ENCODE measurements at regions not wholly inside any gene's neighbourhood (a gene's known extent, or its start where the extent isn't known, plus 50 kb on each side); places are given as distances from the start of the nearest gene placed in this dataset.
"Not testable (repeated sequence)": the region's sequence is repeated elsewhere in the genome, so short reads cannot be mapped to it uniquely, and the experiment has no call there.

- TF ChIP-seq CTCF (IDR thresholded peaks at IDR 0.05; ENCODE audit: insufficient read depth, low read length, poor library complexity, severe bottlenecking): no peak
- Histone ChIP-seq H3K27me3 (replicated peaks; ENCODE audit: control insufficient read depth, insufficient read depth, low read length) (peaks cover 1% of the 10 kb centered on the region; the same call in 1 of the 2 replicates), H3K36me3 (ENCODE audit: control insufficient read depth, insufficient read depth, low read length) (no peaks in the 10 kb centered on the region), H3K4me3 (replicated peaks; ENCODE audit: low read depth, low read length) (no peak overlapping the region)
- no peak for DNase-seq (ENCODE audit: extremely low read depth, insufficient read length)
Measured at GRCh38 chr6:935582-935981, 242.6 kb upstream of the EXOC2 start.

GRCh38 chr6:934686-935085, 241.7 kb upstream of the EXOC2 start:
- Histone ChIP-seq H3K27me3 (replicated peaks; ENCODE audit: control insufficient read depth, insufficient read depth, low read length) (peaks cover 1% of the 10 kb centered on the region; the same call in 1 of the 2 replicates), H3K4me3 (replicated peaks; ENCODE audit: low read depth, low read length) (no peak overlapping the region), H3K36me3 (ENCODE audit: control insufficient read depth, insufficient read depth, low read length) (no peaks in the 10 kb centered on the region)
- DNase-seq (ENCODE audit: extremely low read depth, insufficient read length): no peak
- no peak for TF ChIP-seq CTCF (IDR thresholded peaks at IDR 0.05; ENCODE audit: insufficient read depth, low read length, poor library complexity, severe bottlenecking)

GRCh38 chr6:931919-932318, 239.0 kb upstream of the EXOC2 start:
- DNase-seq (ENCODE audit: extremely low read depth, insufficient read length); H3K36me3 ChIP-seq (ENCODE audit: control insufficient read depth, insufficient read depth, low read length): not testable (repeated sequence)

GRCh38 chr6:927157-927556, 234.2 kb upstream of the EXOC2 start:
- Histone ChIP-seq H3K27me3 (replicated peaks; ENCODE audit: control insufficient read depth, insufficient read depth, low read length) (peaks cover 1% of the 10 kb centered on the region; the same call in 1 of the 2 replicates), H3K4me3 (replicated peaks; ENCODE audit: low read depth, low read length) (no peak overlapping the region), H3K36me3 (ENCODE audit: control insufficient read depth, insufficient read depth, low read length) (no peaks in the 10 kb centered on the region)
- no peak for DNase-seq (ENCODE audit: extremely low read depth, insufficient read length)
- no peak for TF ChIP-seq CTCF (IDR thresholded peaks at IDR 0.05; ENCODE audit: insufficient read depth, low read length, poor library complexity, severe bottlenecking)

More at GRCh38 chr6:931919-932318, 239.0 kb upstream of the EXOC2 start:
- H3K4me3 ChIP-seq (replicated peaks; ENCODE audit: low read depth, low read length); H3K27me3 ChIP-seq (replicated peaks; ENCODE audit: control insufficient read depth, insufficient read depth, low read length): not testable (repeated sequence)

- H3K4me3 ChIP-seq (replicated peaks; ENCODE audit: low read depth, low read length): no peak overlapping the region
- peaks cover 1% of the 10 kb centered on the region; the same call in 1 of the 2 replicates for H3K27me3 ChIP-seq (replicated peaks; ENCODE audit: control insufficient read depth, insufficient read depth, low read length)
- no peaks in the 10 kb centered on the region for H3K36me3 ChIP-seq (ENCODE audit: control insufficient read depth, insufficient read depth, low read length)
- TF ChIP-seq CTCF (IDR thresholded peaks at IDR 0.05; ENCODE audit: insufficient read depth, low read length, poor library complexity, severe bottlenecking): no peak
- DNase-seq (ENCODE audit: extremely low read depth, insufficient read length): no peak
Measured at GRCh38 chr6:925656-926213, 232.8 kb upstream of the EXOC2 start.

- no peak overlapping the region for H3K4me3 ChIP-seq (replicated peaks; ENCODE audit: low read depth, low read length)
- H3K36me3 ChIP-seq (ENCODE audit: control insufficient read depth, insufficient read depth, low read length): no peaks in the 10 kb centered on the region
- peaks cover 1% of the 10 kb centered on the region; the same call in 1 of the 2 replicates for H3K27me3 ChIP-seq (replicated peaks; ENCODE audit: control insufficient read depth, insufficient read depth, low read length)
- DNase-seq (ENCODE audit: extremely low read depth, insufficient read length): no peak
- TF ChIP-seq CTCF (IDR thresholded peaks at IDR 0.05; ENCODE audit: insufficient read depth, low read length, poor library complexity, severe bottlenecking): no peak
Measured at GRCh38 chr6:924661-925060, 231.7 kb upstream of the EXOC2 start.
